Colonic mucosa (tissue), 4 donors: ENCODE measurements at regions not wholly inside any gene's neighbourhood (a gene's known extent, or its start where the extent isn't known, plus 50 kb on each side); places are given as distances from the start of the nearest gene placed in this dataset.
"Not testable (repeated sequence)": the region's sequence is repeated elsewhere in the genome, so short reads cannot be mapped to it uniquely, and the experiment has no call there.

ENCODE experiments used
- DNase-seq: peaks from one replicate; pipeline ENCODE4 v3.0.0-alpha.2; 2020
- H3K27ac ChIP-seq: fragments of 200-600 bp; one replicate; pipeline ENCODE4 v1.8.0; 2021
- H3K27me3 ChIP-seq: fragments of 200-600 bp; one replicate; pipeline ENCODE4 v1.8.0; 2021
- H3K36me3 ChIP-seq: fragments of 200-600 bp; one replicate; pipeline ENCODE4 v1.8.0; 2021
- H3K4me1 ChIP-seq: fragments of 200-600 bp; one replicate; pipeline ENCODE4 v1.8.0; 2021; ENCODE audit warnings: mild to moderate bottlenecking
- H3K4me3 ChIP-seq: fragments of 200-600 bp; one replicate; pipeline ENCODE4 v1.8.0; 2021
- H3K9ac ChIP-seq, 2 donors: one replicate each; pipeline ENCODE4 v1.7.0; 2013; ENCODE audit warnings: control low read depth in 2 of 2, low read depth in 2 of 2, low read length in 2 of 2
- H3K9me3 ChIP-seq: fragments of 200-600 bp; one replicate; pipeline ENCODE4 v1.8.0; 2021
- intact Hi-C: fragments of 100-400 bp; cut with DNase I; formaldehyde crosslinking; loops from one replicate; pipeline ENCODE4 v1.14.1; 2022
- TF ChIP-seq, protein P1 (sequence below): fragments of 200-600 bp; IDR thresholded peaks from one replicate; pipeline ENCODE4 v1.8.0; 2022; ENCODE audit warnings: antibody characterized with exemption, mild to moderate bottlenecking
- donor health status: healthy.
- donor health status: DM: no; HTN: no; CAD: no.
- donor health status: DM: no; HTN: no; CAD: no.

DNA sequence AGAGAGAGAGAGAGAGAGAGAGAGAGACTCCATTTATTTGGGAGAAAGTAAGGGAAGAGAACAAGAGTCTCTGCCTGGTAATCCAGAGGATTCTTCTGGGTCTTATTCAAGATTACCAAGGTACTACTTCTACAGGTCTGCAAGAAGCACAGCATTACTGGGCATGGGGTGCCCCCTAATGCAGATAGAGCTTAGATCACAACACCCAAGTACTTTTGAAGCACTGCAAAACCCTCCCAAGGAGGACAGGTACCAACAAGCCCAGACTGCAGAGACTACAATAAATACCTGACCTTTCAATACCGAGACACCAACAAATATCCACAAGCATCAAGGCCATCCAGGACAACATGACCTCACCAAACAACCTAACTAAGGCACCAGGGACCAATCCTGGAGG lies 94.7 kb upstream of the PHF24 start:
- no peak overlapping the region for H3K9ac ChIP-seq
- TF ChIP-seq, protein P1, sequence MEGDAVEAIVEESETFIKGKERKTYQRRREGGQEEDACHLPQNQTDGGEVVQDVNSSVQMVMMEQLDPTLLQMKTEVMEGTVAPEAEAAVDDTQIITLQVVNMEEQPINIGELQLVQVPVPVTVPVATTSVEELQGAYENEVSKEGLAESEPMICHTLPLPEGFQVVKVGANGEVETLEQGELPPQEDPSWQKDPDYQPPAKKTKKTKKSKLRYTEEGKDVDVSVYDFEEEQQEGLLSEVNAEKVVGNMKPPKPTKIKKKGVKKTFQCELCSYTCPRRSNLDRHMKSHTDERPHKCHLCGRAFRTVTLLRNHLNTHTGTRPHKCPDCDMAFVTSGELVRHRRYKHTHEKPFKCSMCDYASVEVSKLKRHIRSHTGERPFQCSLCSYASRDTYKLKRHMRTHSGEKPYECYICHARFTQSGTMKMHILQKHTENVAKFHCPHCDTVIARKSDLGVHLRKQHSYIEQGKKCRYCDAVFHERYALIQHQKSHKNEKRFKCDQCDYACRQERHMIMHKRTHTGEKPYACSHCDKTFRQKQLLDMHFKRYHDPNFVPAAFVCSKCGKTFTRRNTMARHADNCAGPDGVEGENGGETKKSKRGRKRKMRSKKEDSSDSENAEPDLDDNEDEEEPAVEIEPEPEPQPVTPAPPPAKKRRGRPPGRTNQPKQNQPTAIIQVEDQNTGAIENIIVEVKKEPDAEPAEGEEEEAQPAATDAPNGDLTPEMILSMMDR, result no peak
- no peak overlapping the region for H3K4me3 ChIP-seq
- no peaks in the 10 kb centered on the region for H3K9me3 ChIP-seq
- H3K27ac ChIP-seq, result no peak overlapping the region
- no peak for DNase-seq
- H3K36me3 ChIP-seq, result no peaks in the 10 kb centered on the region
- no peaks in the 10 kb centered on the region for H3K27me3 ChIP-seq
- intact Hi-C loops, result no loop called here
- H3K4me1 ChIP-seq, result no peaks in the 10 kb centered on the region

DNA sequence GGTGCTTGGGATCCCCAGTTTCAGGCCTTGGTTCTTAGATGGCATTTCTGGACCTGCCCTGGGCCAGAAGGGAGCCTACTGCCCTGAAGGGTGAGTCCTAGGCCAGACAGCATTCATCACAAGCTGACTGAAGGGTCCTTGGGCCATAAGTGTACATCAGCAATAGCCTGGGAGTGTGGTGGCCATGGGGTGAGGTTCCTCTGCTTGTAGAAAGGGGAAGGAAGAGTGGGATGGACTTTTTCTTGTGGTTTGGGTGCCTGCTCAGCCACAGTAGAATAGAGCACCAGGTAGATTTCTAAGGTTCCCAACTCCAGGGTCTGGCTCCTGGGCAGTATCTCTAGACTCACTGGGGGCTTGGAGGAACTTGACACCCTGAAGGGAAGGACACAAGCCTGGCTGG lies 95.2 kb upstream of the PHF24 start:
- intact Hi-C loops, result no loop called here
- DNase-seq, result no peak
- Histone ChIP-seq H3K27me3 (no peaks in the 10 kb centered on the region), H3K4me1 (no peaks in the 10 kb centered on the region), H3K9ac (no peak overlapping the region), H3K9me3 (no peaks in the 10 kb centered on the region), H3K36me3 (no peaks in the 10 kb centered on the region), H3K27ac (no peak overlapping the region), H3K4me3 (no peak overlapping the region)
- TF ChIP-seq, protein P1, result no peak

DNA sequence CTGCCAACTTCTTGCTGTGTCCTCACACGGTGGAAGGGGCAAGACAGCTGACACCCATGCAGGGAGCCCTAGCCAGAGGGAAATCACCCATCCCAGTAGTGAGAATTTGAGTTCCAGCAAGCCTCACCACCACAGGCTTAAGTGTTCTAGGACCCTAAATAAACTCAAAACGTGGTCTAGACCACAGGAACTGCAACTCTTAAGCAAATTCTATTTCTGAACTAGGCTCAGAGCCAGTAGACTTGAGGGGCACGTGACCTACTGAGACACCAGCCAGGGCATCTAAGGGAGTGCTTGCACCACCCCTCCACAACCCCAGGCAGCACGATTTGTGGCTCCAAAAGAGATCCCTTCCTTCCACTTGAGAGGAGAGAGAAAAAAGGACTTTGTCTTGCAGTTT lies 96.0 kb upstream of the PHF24 start:
- Histone ChIP-seq H3K9ac (no peak overlapping the region), H3K9me3 (no peaks in the 10 kb centered on the region), H3K36me3 (no peaks in the 10 kb centered on the region), H3K27me3 (no peaks in the 10 kb centered on the region), H3K4me1 (no peaks in the 10 kb centered on the region), H3K27ac (no peak overlapping the region), H3K4me3 (no peak overlapping the region)
- intact Hi-C loops, result no loop called here
- no peak for DNase-seq
- TF ChIP-seq, protein P1, result no peak

DNA sequence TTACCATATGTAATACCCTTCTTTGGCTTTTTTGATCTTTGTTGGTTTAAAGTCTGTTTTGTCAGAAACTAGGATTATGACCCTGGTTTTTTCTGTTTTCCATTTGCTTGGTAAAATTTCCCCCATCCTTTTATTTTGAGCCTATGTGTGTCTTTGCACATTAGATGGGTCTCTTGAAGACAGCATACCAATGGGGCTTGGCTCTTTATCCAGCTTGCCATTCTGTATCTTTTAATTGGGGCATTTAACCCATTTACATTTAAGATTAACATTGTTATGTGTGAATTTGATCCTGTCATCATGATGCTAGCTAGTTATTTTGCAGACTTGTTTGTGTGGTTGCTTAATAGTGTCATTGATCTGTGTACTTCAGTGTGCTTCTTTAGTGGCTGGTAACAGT lies 103.1 kb upstream of the PHF24 start:
- H3K4me3 ChIP-seq, DNase-seq, H3K36me3 ChIP-seq, H3K4me1 ChIP-seq, H3K9me3 ChIP-seq, intact Hi-C loops, H3K27me3 ChIP-seq, H3K27ac ChIP-seq, H3K9ac ChIP-seq: not testable (repeated sequence)

DNA sequence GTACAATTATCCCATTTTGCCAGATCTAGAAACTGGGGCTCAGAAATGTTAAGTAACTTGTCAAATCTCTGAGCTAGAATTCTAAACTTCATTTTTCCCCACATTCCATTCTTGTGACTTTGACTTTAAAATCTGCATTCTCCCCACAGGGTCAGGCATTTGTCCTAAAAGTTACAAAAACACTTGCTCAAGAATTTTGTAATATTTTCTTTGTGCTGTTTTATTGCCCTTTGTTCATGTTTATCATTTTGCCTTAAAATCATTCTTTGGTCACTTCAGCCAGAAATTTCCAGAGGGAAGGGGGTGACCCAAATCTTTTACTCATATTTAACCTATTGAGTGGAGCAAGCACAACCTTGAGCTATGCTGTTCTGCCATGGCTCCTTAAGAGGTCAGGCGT lies 120.1 kb upstream of the CCL21 start:
- Histone ChIP-seq H3K4me1 (no peaks in the 10 kb centered on the region), H3K9ac (no peak overlapping the region), H3K9me3 (no peaks in the 10 kb centered on the region), H3K27ac (no peak overlapping the region), H3K36me3 (no peaks in the 10 kb centered on the region), H3K4me3 (no peak overlapping the region), H3K27me3 (no peaks in the 10 kb centered on the region)
- no peak for DNase-seq
- TF ChIP-seq, protein P1, result no peak
- intact Hi-C loops, result no loop called here

DNA sequence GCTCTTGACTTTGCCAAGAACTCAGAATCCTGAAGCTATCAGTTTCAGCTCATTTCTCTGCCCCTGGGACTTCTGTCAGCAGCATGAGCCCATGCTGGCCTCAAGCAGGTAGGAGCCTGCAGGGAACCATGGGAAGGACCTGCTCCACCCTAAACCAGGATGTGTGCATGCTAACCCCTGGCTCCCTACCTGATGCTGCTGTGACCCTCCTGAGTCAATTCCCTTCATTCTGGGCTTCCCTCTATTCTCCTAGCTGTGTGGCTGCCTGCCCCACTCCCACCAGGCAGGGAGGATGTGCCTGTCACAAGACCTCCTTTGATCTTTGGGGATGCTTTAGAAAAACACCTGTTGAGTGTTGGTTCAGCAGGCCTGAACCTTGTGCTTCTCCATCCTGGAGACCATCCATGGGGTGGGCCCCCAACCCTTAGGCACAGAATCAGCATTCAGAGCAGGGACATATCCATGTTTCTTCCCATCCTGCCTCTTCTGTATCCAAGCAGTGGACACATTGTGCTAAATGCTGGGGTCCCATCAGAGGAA lies 117.1 kb upstream of the CCL21 start:
- Histone ChIP-seq H3K27me3 (no peaks in the 10 kb centered on the region), H3K4me3 (no peak overlapping the region), H3K9ac (no peak overlapping the region), H3K9me3 (no peaks in the 10 kb centered on the region), H3K36me3 (no peaks in the 10 kb centered on the region), H3K4me1 (no peaks in the 10 kb centered on the region), H3K27ac (no peak overlapping the region)
- TF ChIP-seq, protein P1, result no peak
- no peak for DNase-seq
- intact Hi-C loops, result no loop called here
